ENCODE measurements at regions not wholly inside any gene's neighbourhood (a gene's known extent, or its start where the extent isn't known, plus 50 kb on each side); places are given as distances from the start of the nearest gene placed in this dataset.

DNA sequence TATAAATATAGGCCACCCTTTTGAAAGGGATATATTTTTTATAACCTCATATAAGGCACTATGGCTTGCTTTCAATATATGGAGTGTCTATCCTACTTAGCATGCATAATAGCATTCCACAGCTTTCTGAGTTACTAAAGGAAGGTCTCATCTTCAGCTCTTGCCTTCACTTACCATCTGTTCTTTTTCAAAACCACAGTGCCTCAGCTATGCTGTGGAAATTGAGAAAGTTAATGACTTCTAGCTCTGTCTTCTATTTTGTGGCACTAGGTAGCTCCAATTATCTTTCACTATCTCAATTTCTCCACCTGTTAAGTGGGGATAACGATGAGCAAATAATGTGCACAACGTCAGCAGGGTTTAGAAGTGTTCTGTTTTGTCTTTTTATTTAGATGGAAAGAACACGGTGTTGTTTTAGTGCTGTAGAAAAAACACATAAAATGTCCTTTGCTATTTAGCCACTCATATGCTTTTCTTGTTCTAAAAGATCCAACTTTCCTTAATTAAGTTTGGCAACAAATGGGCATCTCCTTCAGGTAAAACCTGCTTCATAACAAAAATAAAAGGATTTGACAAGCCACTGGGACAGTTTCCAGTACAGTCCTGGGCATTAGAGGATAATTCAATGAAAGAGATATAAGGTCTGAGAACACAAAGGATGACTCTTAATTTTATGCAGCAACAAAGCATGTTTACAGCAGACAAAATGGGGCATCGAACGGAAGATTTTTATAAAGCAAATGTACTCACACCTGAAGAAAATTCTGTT, 462.0 kb upstream of the SYT1 start:
- intact Hi-C loops (cut with DNase I), result no loop called here

DNA sequence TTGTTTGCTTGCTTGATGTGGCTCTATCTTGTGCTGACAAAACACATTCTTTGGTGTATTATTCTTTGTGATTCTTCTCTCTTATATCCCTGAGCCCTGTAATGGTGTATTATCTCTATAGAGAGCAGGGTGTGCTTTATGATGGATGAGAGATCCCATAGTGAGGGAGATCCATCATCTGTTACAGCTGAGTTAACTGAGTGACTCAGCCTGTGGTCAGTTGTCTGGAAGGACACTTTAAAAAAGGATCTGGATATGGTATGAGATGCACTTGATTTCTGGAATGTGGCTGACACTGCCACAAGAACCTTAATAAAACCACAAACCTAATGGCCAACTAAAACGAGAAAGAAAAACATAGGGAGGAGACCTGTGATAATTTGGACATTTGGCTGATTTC, 461.4 kb upstream of the SYT1 start:
- H3K4me3 ChIP-seq (replicated peaks in 1 of 3), result no peak overlapping the region
- intact Hi-C loops (cut with DNase I), result no loop called here
- WGBS, 2 donors, result 21 to 23% methylated on average over 1 of the region's 1 CpG

More for the DNA sequence above, 462.0 kb upstream of the SYT1 start:
- no peak for TF ChIP-seq POLR2A (IDR thresholded peaks at IDR 0.05)
- TF ChIP-seq, protein P1, sequence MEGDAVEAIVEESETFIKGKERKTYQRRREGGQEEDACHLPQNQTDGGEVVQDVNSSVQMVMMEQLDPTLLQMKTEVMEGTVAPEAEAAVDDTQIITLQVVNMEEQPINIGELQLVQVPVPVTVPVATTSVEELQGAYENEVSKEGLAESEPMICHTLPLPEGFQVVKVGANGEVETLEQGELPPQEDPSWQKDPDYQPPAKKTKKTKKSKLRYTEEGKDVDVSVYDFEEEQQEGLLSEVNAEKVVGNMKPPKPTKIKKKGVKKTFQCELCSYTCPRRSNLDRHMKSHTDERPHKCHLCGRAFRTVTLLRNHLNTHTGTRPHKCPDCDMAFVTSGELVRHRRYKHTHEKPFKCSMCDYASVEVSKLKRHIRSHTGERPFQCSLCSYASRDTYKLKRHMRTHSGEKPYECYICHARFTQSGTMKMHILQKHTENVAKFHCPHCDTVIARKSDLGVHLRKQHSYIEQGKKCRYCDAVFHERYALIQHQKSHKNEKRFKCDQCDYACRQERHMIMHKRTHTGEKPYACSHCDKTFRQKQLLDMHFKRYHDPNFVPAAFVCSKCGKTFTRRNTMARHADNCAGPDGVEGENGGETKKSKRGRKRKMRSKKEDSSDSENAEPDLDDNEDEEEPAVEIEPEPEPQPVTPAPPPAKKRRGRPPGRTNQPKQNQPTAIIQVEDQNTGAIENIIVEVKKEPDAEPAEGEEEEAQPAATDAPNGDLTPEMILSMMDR (IDR thresholded peaks at IDR 0.05), result no peak
- no peak for DNase-seq
- Histone ChIP-seq H3K27me3 (no peaks in the 10 kb centered on the region), H3K4me3 (replicated peaks in 1 of 3) (no peak overlapping the region), H3K4me1 (peaks cover 3 to 6% of the 10 kb centered on the region in 2 donors), H3K36me3 (no peaks in the 10 kb centered on the region), H3K9me3 (no peaks in the 10 kb centered on the region), H3K27ac (no peak overlapping the region)
- 59 to 65% methylated on average over 5 of the region's 5 CpGs for WGBS, 2 donors

DNA sequence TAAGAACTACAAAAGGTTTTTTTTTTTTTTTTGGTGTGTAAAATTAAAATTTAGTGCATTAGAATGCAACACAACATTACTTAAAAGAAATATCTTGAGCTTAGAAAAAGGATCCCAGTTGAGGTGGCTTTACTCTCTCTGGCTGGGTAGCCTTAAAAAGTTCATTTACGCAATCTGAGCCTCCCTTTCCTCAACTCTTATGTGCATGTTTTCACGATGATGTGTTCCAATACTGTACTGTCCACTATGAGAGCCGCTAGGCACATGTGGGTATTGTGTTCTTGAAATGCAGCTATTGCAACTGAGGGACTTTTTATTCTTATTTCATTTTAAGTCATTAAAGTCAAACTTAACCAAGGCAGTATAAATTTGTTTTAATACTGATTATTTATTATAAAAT, 460.9 kb upstream of the SYT1 start:
- peaks cover 5 to 6% of the 10 kb centered on the region in 2 donors for H3K4me1 ChIP-seq
- WGBS, 2 donors, result 89 to 93% methylated on average over 3 of the region's 3 CpGs

More for the DNA sequence above, 461.4 kb upstream of the SYT1 start:
- Histone ChIP-seq H3K27me3 (no peaks in the 10 kb centered on the region), H3K4me1 (peaks cover 5 to 6% of the 10 kb centered on the region in 2 donors), H3K27ac (no peak overlapping the region), H3K9me3 (no peaks in the 10 kb centered on the region), H3K36me3 (no peaks in the 10 kb centered on the region)
- no peak for DNase-seq
- TF ChIP-seq, protein P1 (IDR thresholded peaks at IDR 0.05), result no peak
- TF ChIP-seq POLR2A (IDR thresholded peaks at IDR 0.05), result no peak

DNA sequence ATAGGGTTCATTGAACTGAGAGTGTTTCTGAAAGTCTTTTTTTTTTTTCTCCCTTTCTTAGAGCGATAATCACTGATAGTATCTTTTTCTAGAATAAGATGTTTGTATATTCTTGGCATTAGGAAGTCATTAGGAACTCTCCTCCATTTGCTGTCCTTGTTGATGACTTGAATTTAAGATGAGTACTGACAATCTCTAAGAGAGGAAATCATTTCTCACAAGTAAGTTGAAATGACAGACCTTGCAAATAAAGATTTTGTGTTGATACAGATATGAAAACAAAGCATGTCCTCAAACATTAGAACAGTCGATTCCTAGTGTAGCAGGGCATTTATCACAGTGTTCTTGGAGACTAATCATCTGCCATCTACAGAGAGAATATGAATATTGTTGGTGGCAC, 458.4 kb upstream of the SYT1 start:
- Histone ChIP-seq H3K4me3 (replicated peaks in 1 of 3) (no peak overlapping the region), H3K27me3 (no peaks in the 10 kb centered on the region), H3K27ac (no peak overlapping the region), H3K36me3 (no peaks in the 10 kb centered on the region), H3K9me3 (no peaks in the 10 kb centered on the region), H3K4me1 (peaks cover 5 to 6% of the 10 kb centered on the region in 2 donors)
- 35 to 39% methylated on average over 2 of the region's 2 CpGs for WGBS, 2 donors
- TF ChIP-seq, protein P1 (IDR thresholded peaks at IDR 0.05), result no peak
- TF ChIP-seq POLR2A (IDR thresholded peaks at IDR 0.05), result no peak
- no peak for DNase-seq
- intact Hi-C loops (cut with DNase I), result no loop called here

More for the DNA sequence above, 460.9 kb upstream of the SYT1 start:
- no peak for TF ChIP-seq POLR2A (IDR thresholded peaks at IDR 0.05)
- TF ChIP-seq, protein P1 (IDR thresholded peaks at IDR 0.05), result no peak
- Histone ChIP-seq H3K27ac (no peak overlapping the region), H3K4me3 (replicated peaks in 1 of 3) (no peak overlapping the region), H3K27me3 (no peaks in the 10 kb centered on the region), H3K9me3 (no peaks in the 10 kb centered on the region), H3K36me3 (no peaks in the 10 kb centered on the region)
- intact Hi-C loops (cut with DNase I), result no loop called here
- DNase-seq, result no peak

DNA sequence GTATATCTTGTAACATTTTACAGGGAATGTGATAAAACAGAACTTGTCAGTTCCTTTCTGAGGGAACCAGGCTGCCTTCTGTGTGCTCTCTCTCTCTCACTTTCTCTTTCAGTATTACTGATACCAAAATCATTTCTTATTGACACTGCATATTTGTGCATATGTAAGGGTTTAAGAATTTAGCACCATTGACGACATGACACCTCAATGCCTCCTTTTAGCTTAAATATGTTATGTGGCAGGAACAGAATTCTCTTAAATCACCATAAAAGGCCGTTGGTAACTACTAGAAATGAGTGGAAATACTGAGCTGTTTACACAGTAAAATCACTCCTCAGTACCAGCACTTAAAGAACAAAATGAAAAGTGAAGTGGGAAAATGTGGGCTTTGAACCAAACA, 457.7 kb upstream of the SYT1 start:
- peaks cover 5 to 6% of the 10 kb centered on the region in 2 donors for H3K4me1 ChIP-seq
- no peak for DNase-seq
- TF ChIP-seq POLR2A (IDR thresholded peaks at IDR 0.05), result no peak
- TF ChIP-seq, protein P1 (IDR thresholded peaks at IDR 0.05), result no peak
- 13% methylated on average over 2 of the region's 2 CpGs for WGBS, 2 donors
- H3K27me3 ChIP-seq, result no peaks in the 10 kb centered on the region
- no peak overlapping the region for H3K4me3 ChIP-seq (replicated peaks in 1 of 3)
- intact Hi-C loops (cut with DNase I), result no loop called here
- no peaks in the 10 kb centered on the region for H3K9me3 ChIP-seq
- H3K36me3 ChIP-seq, result no peaks in the 10 kb centered on the region
- H3K27ac ChIP-seq, result peak overlapping the region in 1 of 3 donors; percentile 46

Measured in thyroid gland (tissue), 4 donors.